Testis (tissue), 2 donors: ENCODE measurements at regions not wholly inside any gene's neighbourhood (a gene's known extent, or its start where the extent isn't known, plus 50 kb on each side); places are given as distances from the start of the nearest gene placed in this dataset.

Experiments
- POLR2A ChIP-seq: fragments of 450-650 bp; IDR thresholded peaks from one replicate; pipeline ENCODE4 v1.6.1; 2017; ENCODE audit warnings: antibody characterized with exemption, mild to moderate bottlenecking, moderate library complexity
- TF ChIP-seq, protein P1 (sequence below), 3 experiments: fragments of 450-650 bp in 2 of 3; fragments of 200-600 bp in 1 of 3; sonication (generic) in 1 of 3; IDR thresholded peaks; one replicate each; pipeline ENCODE4 v1.5.1; 2016 to 2019; ENCODE audit warnings: antibody characterized with exemption in 3 of 3, mild to moderate bottlenecking in 2 of 3, moderate library complexity in 1 of 3

DNA sequence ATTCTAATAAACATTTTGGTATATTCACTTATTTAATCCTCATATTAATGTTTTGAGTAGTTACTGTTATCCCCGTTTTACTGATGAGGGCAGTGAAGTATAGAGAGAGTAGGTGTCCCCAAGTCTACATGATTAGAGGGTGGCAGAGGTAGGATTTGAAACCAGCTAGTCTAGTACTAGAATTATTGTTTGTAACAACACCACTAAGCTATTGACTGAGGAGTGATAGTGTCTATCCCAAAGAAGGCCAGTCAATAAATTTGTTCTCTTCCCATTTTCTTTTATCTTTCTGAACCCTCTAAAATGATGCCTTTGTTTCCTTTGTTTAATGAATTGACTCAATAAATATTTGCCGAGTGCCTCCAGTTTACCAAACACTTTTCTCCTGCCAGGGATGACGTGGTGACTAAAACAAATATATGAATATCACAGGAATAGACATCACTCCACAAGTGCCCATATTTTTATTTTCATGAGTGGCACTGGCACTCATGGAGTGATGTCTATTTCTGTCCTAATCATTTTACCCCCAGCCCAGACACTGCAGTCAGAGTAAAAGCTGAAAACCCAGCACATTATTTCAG lies 247.5 kb downstream of the SLC16A7 start:
- TF ChIP-seq POLR2A, result no peak
- TF ChIP-seq, protein P1, sequence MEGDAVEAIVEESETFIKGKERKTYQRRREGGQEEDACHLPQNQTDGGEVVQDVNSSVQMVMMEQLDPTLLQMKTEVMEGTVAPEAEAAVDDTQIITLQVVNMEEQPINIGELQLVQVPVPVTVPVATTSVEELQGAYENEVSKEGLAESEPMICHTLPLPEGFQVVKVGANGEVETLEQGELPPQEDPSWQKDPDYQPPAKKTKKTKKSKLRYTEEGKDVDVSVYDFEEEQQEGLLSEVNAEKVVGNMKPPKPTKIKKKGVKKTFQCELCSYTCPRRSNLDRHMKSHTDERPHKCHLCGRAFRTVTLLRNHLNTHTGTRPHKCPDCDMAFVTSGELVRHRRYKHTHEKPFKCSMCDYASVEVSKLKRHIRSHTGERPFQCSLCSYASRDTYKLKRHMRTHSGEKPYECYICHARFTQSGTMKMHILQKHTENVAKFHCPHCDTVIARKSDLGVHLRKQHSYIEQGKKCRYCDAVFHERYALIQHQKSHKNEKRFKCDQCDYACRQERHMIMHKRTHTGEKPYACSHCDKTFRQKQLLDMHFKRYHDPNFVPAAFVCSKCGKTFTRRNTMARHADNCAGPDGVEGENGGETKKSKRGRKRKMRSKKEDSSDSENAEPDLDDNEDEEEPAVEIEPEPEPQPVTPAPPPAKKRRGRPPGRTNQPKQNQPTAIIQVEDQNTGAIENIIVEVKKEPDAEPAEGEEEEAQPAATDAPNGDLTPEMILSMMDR (IDR thresholded peaks at IDR 0.05), result no peak
